ENCODE measurements at regions not wholly inside any gene's neighbourhood (a gene's known extent, or its start where the extent isn't known, plus 50 kb on each side); places are given as distances from the start of the nearest gene placed in this dataset.

DNA sequence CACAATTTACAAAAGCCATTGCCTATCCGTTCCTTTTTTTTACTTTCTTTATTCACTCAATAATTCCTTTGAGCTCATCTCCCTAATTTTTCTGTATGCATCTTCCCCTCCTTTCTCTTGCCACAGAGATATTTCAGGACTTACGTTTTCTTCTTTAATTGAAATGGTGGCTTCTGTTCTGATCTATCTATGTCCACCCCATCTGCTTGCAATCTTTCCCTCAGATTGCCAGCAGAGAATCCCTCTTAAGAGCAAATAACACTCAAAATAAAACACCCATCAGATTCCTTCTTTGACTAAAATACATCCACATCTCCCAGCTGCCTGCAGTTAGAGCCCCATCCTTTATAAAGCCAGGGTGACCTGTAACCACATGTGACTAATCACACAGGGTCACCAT lies 478.6 kb downstream of the EFNB2 start:
- no peak overlapping the region for H3K9ac ChIP-seq (ENCODE audit: low read length)
- no peak overlapping the region for H3K4me3 ChIP-seq (ENCODE audit: low read length)
- H3K9me3 ChIP-seq (ENCODE audit: control insufficient read depth, low read length) = no peaks in the 10 kb centered on the region
- no peaks in the 10 kb centered on the region for H3K4me1 ChIP-seq (ENCODE audit: control insufficient read depth, insufficient read depth, low read length)
- H3K27me3 ChIP-seq (ENCODE audit: control insufficient read depth, insufficient read depth, low read length) = no peaks in the 10 kb centered on the region
- no peaks in the 10 kb centered on the region for H3K36me3 ChIP-seq (ENCODE audit: control insufficient read depth, insufficient read depth, low read length)

DNA sequence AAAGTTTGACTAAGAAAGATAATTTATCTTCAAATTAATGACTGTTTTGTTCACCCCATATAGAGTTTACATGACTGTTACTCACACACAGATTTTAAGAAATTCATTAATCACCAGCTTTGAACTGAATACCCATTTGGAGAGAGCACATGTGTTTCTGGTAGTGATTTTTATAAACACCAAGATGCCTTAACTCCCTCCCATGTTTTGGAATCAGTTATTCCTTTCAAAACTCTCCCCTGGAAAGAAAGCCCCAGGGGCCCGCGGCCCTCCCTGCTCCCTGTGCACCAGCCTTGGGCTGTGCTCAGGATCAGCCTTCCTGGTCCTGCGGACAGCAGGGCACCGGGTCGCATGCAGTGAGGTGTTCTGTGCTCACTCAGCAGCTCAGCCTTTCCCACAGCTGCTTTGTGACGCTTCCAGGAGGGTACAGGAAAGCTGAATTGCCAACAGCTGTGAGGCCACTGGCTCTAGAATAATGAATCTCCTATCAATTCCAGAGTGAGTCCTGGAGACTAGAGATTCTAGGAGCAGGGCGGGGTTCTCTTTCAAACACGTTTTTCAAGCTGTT lies 483.2 kb downstream of the EFNB2 start:
- no peaks in the 10 kb centered on the region for H3K9me3 ChIP-seq (ENCODE audit: control insufficient read depth, low read length)
- H3K4me3 ChIP-seq (ENCODE audit: low read length) = no peak overlapping the region
- no peaks in the 10 kb centered on the region for H3K36me3 ChIP-seq (ENCODE audit: control insufficient read depth, insufficient read depth, low read length)
- no peak overlapping the region for H3K9ac ChIP-seq (ENCODE audit: low read length)
- no peaks in the 10 kb centered on the region for H3K27me3 ChIP-seq (ENCODE audit: control insufficient read depth, insufficient read depth, low read length)
- no peaks in the 10 kb centered on the region for H3K4me1 ChIP-seq (ENCODE audit: control insufficient read depth, insufficient read depth, low read length)

- Histone ChIP-seq H3K9ac (ENCODE audit: low read length) (no peak overlapping the region), H3K9me3 (ENCODE audit: control insufficient read depth, low read length) (no peaks in the 10 kb centered on the region), H3K27me3 (ENCODE audit: control insufficient read depth, insufficient read depth, low read length) (no peaks in the 10 kb centered on the region), H3K36me3 (ENCODE audit: control insufficient read depth, insufficient read depth, low read length) (no peaks in the 10 kb centered on the region), H3K4me3 (ENCODE audit: low read length) (no peak overlapping the region), H3K4me1 (ENCODE audit: control insufficient read depth, insufficient read depth, low read length) (no peaks in the 10 kb centered on the region)
These were observed 486.3 kb downstream of the EFNB2 start for GRCh38 chr13:106049171-106049570.

GRCh38 chr13:106048386-106048785 lies 487.1 kb downstream of the EFNB2 start:
- Histone ChIP-seq H3K27me3 (ENCODE audit: control insufficient read depth, insufficient read depth, low read length) (no peaks in the 10 kb centered on the region), H3K4me3 (ENCODE audit: low read length) (no peak overlapping the region), H3K36me3 (ENCODE audit: control insufficient read depth, insufficient read depth, low read length) (no peaks in the 10 kb centered on the region)

GRCh38 chr13:106047859-106048258 lies 487.6 kb downstream of the EFNB2 start:
- Histone ChIP-seq H3K9me3 (ENCODE audit: control insufficient read depth, low read length) (no peaks in the 10 kb centered on the region), H3K4me1 (ENCODE audit: control insufficient read depth, insufficient read depth, low read length) (no peaks in the 10 kb centered on the region), H3K9ac (ENCODE audit: low read length) (no peak overlapping the region), H3K4me3 (ENCODE audit: low read length) (no peak overlapping the region), H3K27me3 (ENCODE audit: control insufficient read depth, insufficient read depth, low read length) (no peaks in the 10 kb centered on the region), H3K36me3 (ENCODE audit: control insufficient read depth, insufficient read depth, low read length) (no peaks in the 10 kb centered on the region)

More at GRCh38 chr13:106048386-106048785, 487.1 kb downstream of the EFNB2 start:
- H3K9me3 ChIP-seq (ENCODE audit: control insufficient read depth, low read length) = no peaks in the 10 kb centered on the region
- no peaks in the 10 kb centered on the region for H3K4me1 ChIP-seq (ENCODE audit: control insufficient read depth, insufficient read depth, low read length)
- no peak overlapping the region for H3K9ac ChIP-seq (ENCODE audit: low read length)

DNA sequence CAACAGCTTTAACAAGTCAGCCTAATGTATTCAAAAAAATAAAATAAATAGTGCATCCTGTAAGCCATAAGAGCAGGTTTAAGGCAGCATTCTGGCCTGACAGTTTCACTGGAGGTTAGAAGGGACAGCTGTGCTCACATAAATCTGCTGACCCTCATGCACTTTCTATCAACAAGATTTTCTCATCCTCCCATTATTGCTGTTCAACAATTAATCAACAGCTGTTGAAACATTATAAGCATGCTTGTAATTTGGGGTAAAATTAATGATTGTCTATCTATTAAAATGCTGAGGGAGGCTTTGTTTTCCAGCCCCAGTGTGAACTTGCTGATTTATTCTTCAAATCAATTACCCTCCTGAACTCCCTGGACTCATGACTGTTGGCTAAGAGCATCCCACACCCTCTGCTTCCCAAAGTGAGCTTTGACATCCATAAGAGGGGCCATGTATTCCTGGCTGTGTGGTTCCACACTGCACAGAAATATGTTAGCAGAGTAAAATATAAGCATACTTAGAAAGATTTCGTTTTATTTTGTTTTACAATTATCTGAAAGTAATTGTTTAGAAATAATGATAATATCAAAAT lies 492.4 kb downstream of the EFNB2 start:
- Histone ChIP-seq H3K9ac (ENCODE audit: low read length) (no peak overlapping the region), H3K27me3 (ENCODE audit: control insufficient read depth, insufficient read depth, low read length) (no peaks in the 10 kb centered on the region), H3K9me3 (ENCODE audit: control insufficient read depth, low read length) (no peaks in the 10 kb centered on the region), H3K4me3 (ENCODE audit: low read length) (no peak overlapping the region), H3K4me1 (ENCODE audit: control insufficient read depth, insufficient read depth, low read length) (no peaks in the 10 kb centered on the region), H3K36me3 (ENCODE audit: control insufficient read depth, insufficient read depth, low read length) (no peaks in the 10 kb centered on the region)

DNA sequence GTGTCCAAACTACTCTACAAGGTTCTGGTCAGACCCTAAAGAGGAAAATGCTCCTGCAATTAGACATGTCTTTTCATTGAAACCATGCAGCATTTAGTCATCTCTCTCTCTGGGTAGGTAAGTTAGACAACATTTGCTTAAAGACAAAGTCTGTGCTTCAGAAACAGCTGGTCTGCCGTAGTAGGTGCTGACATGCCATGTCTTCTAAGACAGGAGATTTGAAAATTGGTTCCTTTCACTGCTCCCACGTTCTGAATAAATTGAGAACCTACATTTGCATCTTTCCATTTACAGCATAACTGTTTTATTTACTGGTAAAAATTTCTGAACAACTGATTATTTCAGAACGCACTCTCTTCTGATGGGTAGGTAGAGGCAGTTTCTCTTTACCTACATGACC lies 494.0 kb downstream of the EFNB2 start:
- no peaks in the 10 kb centered on the region for H3K36me3 ChIP-seq (ENCODE audit: control insufficient read depth, insufficient read depth, low read length)
- no peaks in the 10 kb centered on the region for H3K9me3 ChIP-seq (ENCODE audit: control insufficient read depth, low read length)
- no peak overlapping the region for H3K9ac ChIP-seq (ENCODE audit: low read length)
- no peaks in the 10 kb centered on the region for H3K4me1 ChIP-seq (ENCODE audit: control insufficient read depth, insufficient read depth, low read length)
- no peaks in the 10 kb centered on the region for H3K27me3 ChIP-seq (ENCODE audit: control insufficient read depth, insufficient read depth, low read length)
- no peak overlapping the region for H3K4me3 ChIP-seq (ENCODE audit: low read length)

DNA sequence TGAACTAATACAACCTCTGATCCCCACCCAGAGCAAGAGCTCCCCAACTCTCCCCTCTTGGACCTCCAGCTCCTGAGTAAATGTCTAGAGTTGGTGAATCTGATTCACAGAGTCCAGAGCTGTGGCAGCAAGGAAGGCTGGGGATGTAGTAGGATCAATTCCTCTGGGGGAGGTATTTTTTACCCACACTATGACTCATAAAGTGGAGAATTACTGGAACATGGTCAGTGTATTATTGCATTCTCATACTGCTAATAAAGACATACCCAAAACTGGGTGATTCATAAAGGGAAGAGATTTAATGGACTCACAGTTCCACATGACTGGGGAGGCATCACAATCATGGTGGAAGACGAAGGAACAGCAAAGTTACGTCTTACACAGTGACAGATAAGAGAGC lies 496.7 kb downstream of the EFNB2 start:
- Histone ChIP-seq H3K9me3 (ENCODE audit: control insufficient read depth, low read length) (no peaks in the 10 kb centered on the region), H3K4me1 (ENCODE audit: control insufficient read depth, insufficient read depth, low read length) (no peaks in the 10 kb centered on the region), H3K4me3 (ENCODE audit: low read length) (no peak overlapping the region), H3K27me3 (ENCODE audit: control insufficient read depth, insufficient read depth, low read length) (no peaks in the 10 kb centered on the region), H3K36me3 (ENCODE audit: control insufficient read depth, insufficient read depth, low read length) (no peaks in the 10 kb centered on the region), H3K9ac (ENCODE audit: low read length) (no peak overlapping the region)

DNA sequence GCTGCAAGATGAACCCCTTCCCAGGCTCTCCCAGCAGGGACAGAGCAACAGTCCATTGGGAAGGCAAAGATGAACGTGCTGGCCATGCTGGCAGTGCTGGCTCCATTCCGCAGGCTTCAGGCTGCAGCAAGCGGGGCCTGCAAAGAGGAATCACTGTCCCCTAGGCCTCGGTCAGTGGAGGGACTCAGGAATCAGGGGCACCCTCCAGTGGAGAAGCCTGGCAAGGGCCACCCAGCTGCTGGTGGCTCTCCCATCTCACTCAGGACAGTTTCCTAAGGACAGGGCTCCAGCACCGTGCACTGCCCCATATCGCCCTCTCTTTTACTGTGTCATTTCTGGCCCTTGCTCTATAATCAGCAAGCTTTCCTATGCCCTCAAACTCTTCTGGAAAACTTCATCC lies 498.6 kb downstream of the EFNB2 start:
- Histone ChIP-seq H3K36me3 (ENCODE audit: control insufficient read depth, insufficient read depth, low read length) (no peaks in the 10 kb centered on the region), H3K27me3 (ENCODE audit: control insufficient read depth, insufficient read depth, low read length) (no peaks in the 10 kb centered on the region), H3K4me1 (ENCODE audit: control insufficient read depth, insufficient read depth, low read length) (no peaks in the 10 kb centered on the region), H3K4me3 (ENCODE audit: low read length) (no peak overlapping the region), H3K9me3 (ENCODE audit: control insufficient read depth, low read length) (no peaks in the 10 kb centered on the region), H3K9ac (ENCODE audit: low read length) (no peak overlapping the region)

GRCh38 chr13:106034201-106034600 lies 501.3 kb downstream of the EFNB2 start:
- Histone ChIP-seq H3K4me1 (ENCODE audit: control insufficient read depth, insufficient read depth, low read length) (no peaks in the 10 kb centered on the region), H3K4me3 (ENCODE audit: low read length) (no peak overlapping the region), H3K36me3 (ENCODE audit: control insufficient read depth, insufficient read depth, low read length) (no peaks in the 10 kb centered on the region), H3K9ac (ENCODE audit: low read length) (no peak overlapping the region), H3K27me3 (ENCODE audit: control insufficient read depth, insufficient read depth, low read length) (no peaks in the 10 kb centered on the region), H3K9me3 (ENCODE audit: control insufficient read depth, low read length) (no peaks in the 10 kb centered on the region)

- H3K4me1 ChIP-seq (ENCODE audit: control insufficient read depth, insufficient read depth, low read length) = no peaks in the 10 kb centered on the region
- no peaks in the 10 kb centered on the region for H3K27me3 ChIP-seq (ENCODE audit: control insufficient read depth, insufficient read depth, low read length)
- H3K9me3 ChIP-seq (ENCODE audit: control insufficient read depth, low read length) = no peaks in the 10 kb centered on the region
- H3K36me3 ChIP-seq (ENCODE audit: control insufficient read depth, insufficient read depth, low read length) = no peaks in the 10 kb centered on the region
- H3K9ac ChIP-seq (ENCODE audit: low read length) = no peak overlapping the region
- H3K4me3 ChIP-seq (ENCODE audit: low read length) = no peak overlapping the region
These were observed 501.8 kb downstream of the EFNB2 start for GRCh38 chr13:106033659-106034058.

GRCh38 chr13:106032441-106032840 lies 503.0 kb downstream of the EFNB2 start:
- H3K36me3 ChIP-seq (ENCODE audit: control insufficient read depth, insufficient read depth, low read length) = no peaks in the 10 kb centered on the region
- H3K4me1 ChIP-seq (ENCODE audit: control insufficient read depth, insufficient read depth, low read length) = no peaks in the 10 kb centered on the region
- H3K9ac ChIP-seq (ENCODE audit: low read length) = no peak overlapping the region
- no peaks in the 10 kb centered on the region for H3K9me3 ChIP-seq (ENCODE audit: control insufficient read depth, low read length)
- H3K4me3 ChIP-seq (ENCODE audit: low read length) = no peak overlapping the region
- no peaks in the 10 kb centered on the region for H3K27me3 ChIP-seq (ENCODE audit: control insufficient read depth, insufficient read depth, low read length)
